Endothelial cell (in vitro differentiated cells): ENCODE measurements at regions not wholly inside any gene's neighbourhood (a gene's known extent, or its start where the extent isn't known, plus 50 kb on each side); places are given as distances from the start of the nearest gene placed in this dataset.

Source experiments
- DNase-seq: peaks from one replicate; pipeline ENCODE4 v3.0.0; 2021; ENCODE audit warnings: low spot score
- H3K27ac Mint-ChIP-seq: one replicate; pipeline ENCODE4 v1.8.0; 2021; ENCODE audit warnings: mixed read lengths, inconsistent platforms; ENCODE audit not compliant: unreplicated experiment
- H3K27me3 Mint-ChIP-seq: one replicate; pipeline ENCODE4 v1.8.0; 2021; ENCODE audit warnings: mild to moderate bottlenecking, moderate library complexity, mixed read lengths, inconsistent platforms; ENCODE audit not compliant: unreplicated experiment
- H3K36me3 Mint-ChIP-seq: one replicate; pipeline ENCODE4 v1.8.0; 2021; ENCODE audit warnings: mild to moderate bottlenecking, low read depth, mixed read lengths, inconsistent platforms; ENCODE audit not compliant: unreplicated experiment
- H3K4me1 Mint-ChIP-seq: one replicate; pipeline ENCODE4 v1.8.0; 2021; ENCODE audit warnings: mild to moderate bottlenecking, mixed read lengths, inconsistent platforms; ENCODE audit not compliant: unreplicated experiment
- H3K4me3 Mint-ChIP-seq: one replicate; pipeline ENCODE4 v1.8.0; 2021; ENCODE audit warnings: mild to moderate bottlenecking, mixed read lengths, inconsistent platforms; ENCODE audit not compliant: unreplicated experiment
- H3K9me3 Mint-ChIP-seq: one replicate; pipeline ENCODE4 v1.8.0; 2021; ENCODE audit warnings: mixed read lengths, inconsistent platforms; ENCODE audit not compliant: unreplicated experiment
- TF ChIP-seq, protein P1 (sequence below): fragments of 200-600 bp; sonication (generic); IDR thresholded peaks from one replicate; pipeline ENCODE4 v1.5.0; 2021; ENCODE audit warnings: antibody characterized with exemption; ENCODE audit not compliant: unreplicated experiment

DNA sequence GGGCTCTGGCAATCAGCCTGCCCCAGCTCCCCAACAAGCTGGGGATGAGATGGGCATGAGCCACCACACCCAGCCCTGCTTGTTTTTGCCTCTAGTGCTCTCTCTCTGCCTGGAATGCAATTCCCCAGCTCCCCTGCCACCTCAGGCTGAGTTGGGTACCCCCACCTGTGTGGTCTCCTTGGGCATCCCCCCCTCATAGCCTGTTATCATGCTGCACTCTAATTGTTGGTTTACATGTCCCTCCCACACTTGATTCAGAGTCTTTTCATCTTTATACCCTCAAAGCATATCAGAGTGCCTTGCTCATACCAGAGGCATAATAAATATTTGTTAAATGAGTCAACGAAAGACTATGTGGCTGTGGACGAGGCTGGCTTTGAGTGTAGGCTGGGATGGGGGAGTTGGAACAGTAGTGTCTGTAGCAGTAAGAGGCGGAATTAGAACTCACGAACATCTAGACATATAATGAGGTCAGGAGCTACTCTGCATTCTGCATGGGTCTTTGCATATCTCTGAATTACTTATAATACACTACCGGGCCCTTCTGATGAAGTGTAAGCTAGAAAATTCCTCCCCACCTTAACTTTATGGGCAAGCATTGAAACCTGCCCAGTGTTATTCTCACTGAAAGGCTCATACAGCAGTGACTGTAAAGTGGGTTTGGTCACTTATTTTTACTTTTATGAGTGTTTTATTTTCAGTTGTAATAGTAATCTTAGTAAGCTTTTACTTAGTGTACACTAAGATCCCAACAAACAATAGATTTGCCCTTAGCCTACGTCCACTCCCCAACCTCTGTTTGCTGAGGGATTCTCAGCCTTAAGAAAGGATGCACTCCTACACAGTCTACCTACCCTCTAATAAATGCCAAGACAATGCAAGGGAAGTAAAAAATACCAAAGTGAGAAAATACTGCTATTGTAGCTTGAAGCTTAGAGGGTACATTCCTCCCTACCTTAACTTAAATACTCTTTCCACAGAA lies 58.7 kb downstream of the EDN1 start:
- Mint-ChIP-seq H3K9me3 (no peaks in the 10 kb centered on the region), H3K27ac (no peak overlapping the region), H3K4me1 (no peaks in the 10 kb centered on the region), H3K36me3 (peaks cover 8% of the 10 kb centered on the region), H3K27me3 (peaks cover 4% of the 10 kb centered on the region), H3K4me3 (no peak overlapping the region)
- TF ChIP-seq, protein P1, sequence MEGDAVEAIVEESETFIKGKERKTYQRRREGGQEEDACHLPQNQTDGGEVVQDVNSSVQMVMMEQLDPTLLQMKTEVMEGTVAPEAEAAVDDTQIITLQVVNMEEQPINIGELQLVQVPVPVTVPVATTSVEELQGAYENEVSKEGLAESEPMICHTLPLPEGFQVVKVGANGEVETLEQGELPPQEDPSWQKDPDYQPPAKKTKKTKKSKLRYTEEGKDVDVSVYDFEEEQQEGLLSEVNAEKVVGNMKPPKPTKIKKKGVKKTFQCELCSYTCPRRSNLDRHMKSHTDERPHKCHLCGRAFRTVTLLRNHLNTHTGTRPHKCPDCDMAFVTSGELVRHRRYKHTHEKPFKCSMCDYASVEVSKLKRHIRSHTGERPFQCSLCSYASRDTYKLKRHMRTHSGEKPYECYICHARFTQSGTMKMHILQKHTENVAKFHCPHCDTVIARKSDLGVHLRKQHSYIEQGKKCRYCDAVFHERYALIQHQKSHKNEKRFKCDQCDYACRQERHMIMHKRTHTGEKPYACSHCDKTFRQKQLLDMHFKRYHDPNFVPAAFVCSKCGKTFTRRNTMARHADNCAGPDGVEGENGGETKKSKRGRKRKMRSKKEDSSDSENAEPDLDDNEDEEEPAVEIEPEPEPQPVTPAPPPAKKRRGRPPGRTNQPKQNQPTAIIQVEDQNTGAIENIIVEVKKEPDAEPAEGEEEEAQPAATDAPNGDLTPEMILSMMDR: no peak
- no peak for DNase-seq

DNA sequence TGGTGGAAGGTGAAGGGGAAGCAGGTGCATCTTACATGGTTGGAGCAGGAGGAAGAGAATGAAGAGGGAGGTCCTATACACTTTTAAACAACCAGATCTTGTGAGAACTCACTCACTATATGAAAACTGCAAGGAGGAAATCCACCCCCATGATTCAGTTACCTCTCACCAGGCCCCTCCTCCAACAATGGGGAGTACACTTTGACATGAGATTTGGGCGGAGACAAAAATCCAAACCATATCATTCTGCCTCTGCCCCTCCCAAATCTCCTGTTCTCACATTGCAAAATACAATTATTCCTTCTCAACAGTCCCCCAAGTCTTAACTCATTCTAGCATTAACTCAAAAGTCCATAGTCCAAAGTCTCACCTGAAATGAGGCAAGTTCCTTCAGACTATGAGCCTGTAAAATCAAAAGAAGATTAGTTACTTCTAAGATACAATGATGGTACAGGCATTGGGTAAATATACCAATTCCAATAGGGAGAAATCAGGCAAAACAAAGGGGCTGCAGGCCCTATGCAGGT lies 60.5 kb downstream of the EDN1 start:
- no peak overlapping the region for H3K4me3 Mint-ChIP-seq
- no peaks in the 10 kb centered on the region for H3K4me1 Mint-ChIP-seq
- H3K27ac Mint-ChIP-seq: no peak overlapping the region
- TF ChIP-seq, protein P1: no peak
- no peak for DNase-seq
- H3K27me3 Mint-ChIP-seq: peaks cover 4% of the 10 kb centered on the region
- peaks cover 8% of the 10 kb centered on the region for H3K36me3 Mint-ChIP-seq
- no peaks in the 10 kb centered on the region for H3K9me3 Mint-ChIP-seq

DNA sequence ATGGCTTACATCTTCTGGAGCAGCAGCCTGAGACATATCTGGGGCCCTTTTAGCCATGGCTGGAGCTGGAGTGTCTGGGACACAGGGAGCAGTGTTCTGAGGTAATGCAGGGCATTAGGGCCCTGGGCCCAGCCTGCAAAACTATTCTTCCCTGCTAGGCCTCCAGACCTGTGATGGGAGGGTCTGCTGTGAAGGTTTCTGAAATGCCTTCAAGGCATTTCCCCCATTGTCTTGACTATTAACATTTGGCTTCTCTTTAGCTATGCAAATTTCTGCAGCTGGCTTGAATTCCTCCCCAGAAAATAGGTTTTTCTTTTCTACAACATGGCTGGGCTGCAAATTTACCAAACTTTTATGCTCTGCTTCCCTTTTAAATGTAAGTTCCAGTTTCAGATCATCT lies 61.5 kb downstream of the EDN1 start:
- H3K27ac Mint-ChIP-seq: no peak overlapping the region
- no peak for DNase-seq
- TF ChIP-seq, protein P1: no peak
- peaks cover 4% of the 10 kb centered on the region for H3K27me3 Mint-ChIP-seq
- no peaks in the 10 kb centered on the region for H3K4me1 Mint-ChIP-seq
- H3K36me3 Mint-ChIP-seq: peaks cover 8% of the 10 kb centered on the region
- no peak overlapping the region for H3K4me3 Mint-ChIP-seq
- H3K9me3 Mint-ChIP-seq: no peaks in the 10 kb centered on the region

DNA sequence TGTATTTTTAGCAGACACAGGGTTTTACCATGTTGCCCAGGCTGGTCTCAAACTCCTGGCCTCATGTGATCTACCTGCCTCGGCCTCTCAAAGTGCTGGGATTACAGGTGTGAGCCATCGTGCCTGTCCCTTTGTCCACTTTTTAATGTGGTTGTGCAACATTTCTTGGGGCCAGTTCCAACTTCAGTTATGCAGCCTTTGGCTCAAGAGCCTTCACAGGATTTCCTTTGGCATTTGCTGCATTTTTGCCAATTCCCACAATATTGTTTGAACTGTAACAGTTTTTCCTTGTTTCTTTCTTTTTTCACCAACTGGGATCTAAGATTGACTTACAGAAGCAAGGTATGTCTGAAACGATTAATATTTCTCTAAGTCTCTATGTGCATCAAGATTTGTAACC lies 63.6 kb downstream of the EDN1 start:
- Mint-ChIP-seq H3K4me3 (no peak overlapping the region), H3K4me1 (no peaks in the 10 kb centered on the region), H3K36me3 (peaks cover 8% of the 10 kb centered on the region), H3K27ac (no peak overlapping the region), H3K27me3 (peaks cover 2% of the 10 kb centered on the region), H3K9me3 (no peaks in the 10 kb centered on the region)
- DNase-seq: no peak
- TF ChIP-seq, protein P1: no peak

DNA sequence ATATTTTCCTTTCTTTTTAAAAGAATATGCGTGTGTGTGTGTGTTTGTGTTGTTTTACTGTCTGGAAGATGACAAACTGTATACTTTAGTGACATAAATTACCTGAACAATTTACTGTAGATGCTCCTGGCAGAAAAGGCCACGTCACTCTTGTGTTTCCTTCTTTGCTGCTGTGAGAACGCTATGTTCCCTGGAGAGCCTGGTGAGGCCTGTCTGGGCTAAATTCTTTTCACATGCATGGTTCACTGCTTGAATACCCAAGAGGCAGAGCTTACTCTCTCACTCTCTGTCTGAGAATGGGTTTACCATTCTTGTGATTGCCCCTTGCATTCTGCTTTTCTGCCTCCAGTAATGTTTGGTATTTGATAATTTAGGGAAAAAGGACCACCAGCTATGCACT lies 64.3 kb downstream of the EDN1 start:
- no peak for DNase-seq
- no peak overlapping the region for H3K4me3 Mint-ChIP-seq
- TF ChIP-seq, protein P1: no peak
- H3K27me3 Mint-ChIP-seq: peaks cover 2% of the 10 kb centered on the region
- H3K27ac Mint-ChIP-seq: no peak overlapping the region
- peaks cover 8% of the 10 kb centered on the region for H3K36me3 Mint-ChIP-seq
- no peaks in the 10 kb centered on the region for H3K4me1 Mint-ChIP-seq
- no peaks in the 10 kb centered on the region for H3K9me3 Mint-ChIP-seq
